Esophagus mucosa (tissue), 1 donor: ENCODE measurements at regions not wholly inside any gene's neighbourhood (a gene's known extent, or its start where the extent isn't known, plus 50 kb on each side); places are given as distances from the start of the nearest gene placed in this dataset.

Source experiments
- ATAC-seq: fragments of 200-7000 bp; cut with Tn5 transposase; one replicate; pipeline ENCODE4 v1.9.1; 2020
- donor health status: DM: yes; HTN: yes; CAD: no.

DNA sequence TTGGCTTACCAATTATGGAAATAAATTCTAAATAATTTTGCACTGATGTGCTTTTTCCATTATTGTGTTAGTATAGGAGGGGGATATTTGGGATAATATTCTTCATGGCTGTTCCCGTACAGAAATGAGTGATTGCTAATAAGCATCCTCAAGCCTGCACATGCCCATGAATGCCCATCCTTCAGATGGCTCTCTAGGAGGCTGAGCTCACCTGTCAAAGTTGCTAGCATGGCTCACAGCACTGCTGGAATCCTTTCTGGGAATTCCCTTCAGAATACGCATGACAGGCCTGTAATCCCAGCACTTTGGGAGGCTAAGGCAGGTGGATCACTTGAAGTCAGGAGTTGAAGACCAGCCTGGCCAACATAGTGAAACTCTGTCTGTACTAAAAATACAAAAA is 124.1 kb downstream of the NXNL2 start:
- ATAC-seq = peak; percentile 86

DNA sequence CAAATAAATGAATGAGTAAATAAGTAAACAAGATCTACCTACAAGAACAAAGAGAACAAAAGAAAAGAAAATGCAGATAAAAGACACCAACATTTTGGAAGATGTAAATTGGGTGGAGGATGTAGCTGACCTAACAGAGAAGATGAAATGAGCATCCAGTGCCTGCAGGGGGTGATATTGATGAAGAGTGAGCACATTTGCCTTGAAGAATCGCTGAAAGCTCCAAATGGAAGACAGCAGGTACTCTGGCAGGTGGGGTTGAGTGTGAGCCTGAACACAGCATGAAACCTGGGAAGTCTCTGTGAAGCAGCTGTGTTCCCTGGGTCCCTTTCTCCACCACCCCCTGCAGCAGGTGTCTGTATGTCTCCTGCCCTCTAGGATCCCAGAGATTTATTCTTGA is 125.6 kb downstream of the NXNL2 start:
- no peak for ATAC-seq

DNA sequence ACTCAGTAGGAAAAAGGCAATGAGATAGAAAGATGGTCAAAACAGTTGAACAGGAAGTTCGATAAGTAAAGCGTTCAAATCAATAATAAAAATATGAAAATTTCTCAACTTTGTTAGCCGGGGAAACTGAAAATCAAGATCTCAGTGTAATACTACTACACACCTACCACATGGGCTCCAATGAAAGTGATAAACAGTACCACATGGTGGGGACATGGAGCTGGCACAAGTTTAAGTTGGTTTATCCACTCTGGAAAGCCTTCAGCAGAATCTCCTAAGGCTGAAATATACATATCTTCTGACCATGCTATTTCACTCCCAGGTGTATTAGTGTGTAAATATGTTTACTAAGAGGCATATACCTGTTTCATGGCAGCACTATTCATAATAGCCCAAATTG is 126.8 kb downstream of the NXNL2 start:
- ATAC-seq = no peak

DNA sequence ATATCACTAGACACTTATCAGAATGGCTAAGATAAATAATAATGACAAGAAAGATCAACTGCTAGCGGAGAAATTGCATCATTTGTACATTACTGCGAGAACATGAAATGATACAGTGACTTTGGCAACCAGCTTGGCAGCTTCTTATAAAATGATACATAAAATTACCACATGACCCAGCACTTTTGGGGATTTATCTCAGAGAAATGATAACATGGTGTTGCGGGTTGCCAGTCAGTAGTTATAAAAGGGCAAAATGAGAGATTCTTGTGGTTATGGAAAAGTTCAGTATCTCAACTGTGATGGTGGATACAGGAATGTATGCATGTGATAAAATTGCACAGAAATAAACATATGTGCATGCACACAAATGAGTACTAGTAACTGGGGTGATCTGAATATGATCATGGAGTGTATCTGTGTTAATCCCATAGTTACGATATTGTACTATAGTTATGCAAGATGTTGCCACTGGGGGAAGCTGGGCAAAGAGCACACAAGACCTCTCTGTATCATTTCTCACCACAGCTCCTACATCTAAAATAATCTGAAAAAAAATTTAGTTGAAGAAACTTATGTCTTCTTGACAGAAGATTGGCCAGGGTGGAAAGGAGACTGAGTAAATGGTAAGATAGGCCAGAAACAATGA is 128.9 kb downstream of the NXNL2 start:
- no peak for ATAC-seq

DNA sequence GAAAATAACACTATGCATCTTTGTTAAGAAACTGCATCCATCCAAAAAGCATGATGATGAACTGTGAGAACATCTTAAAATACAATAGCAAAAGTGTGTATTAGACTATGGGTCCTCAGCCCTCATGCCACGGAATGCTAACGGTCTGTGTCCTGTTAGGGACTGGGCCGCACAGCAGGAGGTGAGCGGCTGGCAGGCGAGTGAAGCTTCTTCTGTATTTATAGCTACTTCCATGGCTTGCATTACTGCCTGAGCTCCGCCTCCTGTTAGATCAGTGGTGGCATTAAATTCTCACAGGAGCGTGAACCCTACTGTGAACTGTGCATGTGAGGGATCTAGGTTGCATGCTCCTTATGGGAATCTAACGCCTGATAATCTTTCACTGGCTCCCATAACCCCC is 129.8 kb downstream of the NXNL2 start:
- ATAC-seq = no peak

DNA sequence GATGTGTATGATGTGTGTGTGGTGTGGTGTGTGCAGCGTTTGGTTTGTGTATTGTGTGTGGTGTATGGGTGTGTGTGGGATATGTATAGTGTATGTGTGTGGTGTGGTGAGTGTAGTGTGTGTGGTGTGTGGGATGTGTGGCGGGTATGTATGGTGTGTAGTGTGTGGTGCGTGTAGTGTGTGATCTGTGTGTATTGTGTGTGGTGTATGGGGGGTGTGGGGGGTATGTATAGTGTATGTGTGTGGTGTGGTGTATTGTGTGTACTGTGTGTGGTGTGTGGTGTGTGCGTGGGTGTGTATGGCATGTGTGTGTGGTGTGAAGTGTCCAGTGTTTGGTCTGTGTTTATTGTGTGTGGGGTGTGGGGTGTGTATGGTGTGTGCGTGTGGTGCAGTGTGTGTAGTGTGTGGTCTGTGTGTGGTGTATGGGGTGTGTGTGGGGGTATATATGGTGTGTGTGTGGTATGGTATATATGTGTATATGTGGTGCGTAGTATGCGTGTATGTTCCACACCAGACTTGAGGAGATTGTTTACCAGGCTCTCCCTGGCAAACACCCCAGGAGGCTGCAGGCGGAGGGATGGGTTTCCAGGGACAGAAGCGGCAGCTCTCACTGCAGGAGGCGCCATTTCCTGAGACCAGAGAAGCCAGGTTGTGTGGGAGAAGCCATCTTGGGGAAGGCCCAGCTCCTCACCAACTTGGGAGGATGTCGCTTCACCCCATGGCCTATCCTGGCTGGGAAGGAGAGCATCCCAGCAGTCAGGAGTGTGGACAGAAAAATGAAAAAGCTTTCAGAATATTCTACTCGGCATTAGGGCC is 138.1 kb downstream of the NXNL2 start:
- ATAC-seq = no peak

DNA sequence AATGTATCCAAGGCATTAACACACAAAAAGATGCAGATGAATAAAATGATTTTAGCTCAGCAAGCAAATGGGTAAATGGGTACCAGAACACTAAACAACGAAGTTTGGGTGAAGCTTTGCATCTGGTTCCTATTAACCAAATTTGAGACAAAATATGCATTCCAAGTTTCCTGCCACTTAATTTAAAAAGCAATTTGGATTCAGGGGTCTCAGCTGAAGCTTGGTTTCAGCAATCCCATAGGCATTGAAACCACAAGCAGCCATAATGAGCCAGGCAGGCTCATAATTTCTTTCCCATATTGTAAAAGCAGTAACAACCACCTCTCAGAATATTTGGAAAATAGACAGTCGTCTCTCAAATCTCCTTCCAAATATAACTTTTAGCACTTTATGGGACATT is 138.9 kb downstream of the NXNL2 start:
- no peak for ATAC-seq

DNA sequence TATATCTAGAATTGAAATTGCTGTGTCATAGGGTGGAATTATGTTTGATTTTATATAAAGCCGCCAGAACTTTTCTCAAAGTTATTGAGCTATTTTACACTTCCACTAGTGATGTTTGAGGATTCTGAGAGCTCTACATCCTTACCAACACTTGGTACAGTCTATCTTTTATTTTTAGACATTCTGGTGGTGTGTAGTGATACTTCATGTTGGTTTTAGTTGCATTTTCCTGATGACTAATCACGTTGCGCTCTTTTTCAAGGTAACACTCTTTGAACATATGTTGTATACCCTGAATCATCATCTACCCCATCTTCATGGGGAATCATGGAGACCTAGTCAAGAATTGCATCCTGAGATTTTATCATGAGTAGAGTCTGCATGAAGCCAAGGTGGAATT is 141.7 kb downstream of the NXNL2 start:
- no peak for ATAC-seq

DNA sequence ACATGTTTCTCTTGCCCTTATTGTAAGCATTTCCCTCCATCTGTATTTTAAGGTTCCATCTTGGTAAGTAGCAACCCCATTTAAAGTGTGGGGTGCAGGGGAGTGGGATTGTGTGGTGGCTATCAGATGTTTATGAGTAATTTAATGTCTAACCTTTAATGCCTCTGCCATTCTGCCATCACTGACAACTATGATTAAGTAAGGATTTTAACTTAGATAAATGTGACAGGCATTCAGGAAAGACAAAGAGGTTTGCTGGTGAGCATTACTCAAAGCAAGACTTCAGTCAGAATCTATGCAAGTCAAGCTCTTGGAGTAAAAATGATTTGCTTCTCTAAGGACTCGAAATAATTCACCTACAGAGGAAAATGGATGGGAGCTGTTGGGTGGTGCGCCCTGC is 143.0 kb downstream of the NXNL2 start:
- ATAC-seq = no peak

DNA sequence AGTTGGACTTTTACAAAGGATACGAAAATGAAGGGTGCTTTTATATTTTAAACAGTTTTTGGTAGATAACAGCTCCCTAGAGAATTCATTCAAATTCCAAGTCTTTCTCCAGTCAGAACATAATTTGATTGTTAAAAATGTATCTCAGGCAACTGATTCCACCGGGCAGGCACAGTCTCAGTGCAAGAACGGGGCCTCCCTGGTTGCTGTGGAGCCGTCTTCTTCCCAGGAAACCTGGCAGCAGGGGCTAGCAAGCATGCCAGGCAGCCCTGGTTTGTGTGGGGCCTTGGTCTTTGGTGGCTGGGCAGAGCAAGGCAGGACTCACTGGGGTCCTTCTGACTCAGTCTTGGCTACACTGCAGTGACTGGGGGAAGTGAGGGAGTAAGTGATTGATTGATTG is 143.5 kb downstream of the NXNL2 start:
- ATAC-seq = no peak

DNA sequence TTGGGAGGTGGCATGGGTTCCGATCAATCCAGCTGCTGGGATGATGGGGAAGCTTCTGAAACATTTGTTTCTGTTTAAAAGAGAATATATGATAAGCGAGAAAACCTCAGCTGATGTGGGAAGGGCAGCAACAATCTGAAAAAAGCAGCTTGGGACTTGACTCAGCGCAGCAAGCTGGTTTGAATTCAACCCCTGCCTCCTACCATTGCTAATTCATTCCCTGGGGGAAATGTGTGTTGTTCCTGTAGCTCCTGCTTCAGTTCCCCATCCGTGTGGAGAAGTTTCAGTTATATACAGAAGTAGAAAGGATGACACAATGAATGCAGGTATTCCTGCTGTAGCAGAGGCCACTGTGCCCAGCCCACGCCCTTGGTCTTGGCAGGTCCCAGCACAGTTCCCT is 145.1 kb downstream of the NXNL2 start:
- ATAC-seq = no peak

DNA sequence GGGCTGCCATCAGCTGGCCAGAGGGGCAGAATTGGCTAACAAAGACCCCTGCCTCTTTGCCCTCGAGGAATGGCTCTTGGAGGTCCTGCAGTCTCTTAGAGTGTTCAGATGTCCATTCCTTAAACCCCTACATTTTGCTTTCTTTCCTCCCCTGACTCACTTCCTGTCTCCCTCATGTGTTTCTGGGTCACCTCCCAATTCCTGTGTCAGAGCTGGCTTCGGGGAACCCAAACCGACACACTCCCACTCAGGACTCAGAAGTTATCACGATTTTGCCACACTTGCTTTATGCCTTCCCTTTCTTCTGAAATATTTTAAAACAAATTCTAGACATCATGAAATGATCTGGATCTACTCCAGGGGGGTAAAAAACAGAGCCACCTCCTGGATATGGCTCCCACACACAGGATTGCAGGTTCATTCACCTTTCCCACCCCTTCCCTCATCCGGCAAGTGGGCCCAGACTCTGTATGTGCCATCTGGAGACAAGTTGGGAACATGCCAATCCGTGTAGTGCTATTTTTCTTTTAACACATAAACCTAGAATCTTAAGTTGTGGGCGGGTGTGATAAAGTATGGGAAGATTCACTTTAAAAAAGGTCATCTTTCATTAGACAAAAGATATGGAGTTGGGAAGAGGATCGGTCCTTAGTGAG is 145.7 kb downstream of the NXNL2 start:
- no peak for ATAC-seq

DNA sequence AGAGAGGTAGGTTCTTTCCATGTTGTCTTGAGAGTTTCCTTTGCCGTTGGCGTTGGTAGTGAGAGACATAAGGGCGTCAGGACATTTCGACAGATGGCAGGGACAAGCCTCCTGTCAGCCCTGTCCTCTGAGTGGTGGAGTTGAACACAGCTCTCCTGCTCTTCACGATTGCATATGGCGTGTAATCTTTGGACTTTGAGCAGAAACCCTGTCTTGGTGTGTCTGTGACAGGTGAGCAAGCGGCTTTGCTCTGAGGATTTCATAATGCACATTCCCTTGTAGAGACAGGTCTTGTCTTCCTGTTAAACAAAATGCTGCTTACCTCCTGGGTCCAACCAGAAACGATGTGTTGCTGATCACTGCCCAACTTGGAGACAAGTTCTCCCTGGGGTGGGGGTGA is 146.5 kb downstream of the NXNL2 start:
- no peak for ATAC-seq

DNA sequence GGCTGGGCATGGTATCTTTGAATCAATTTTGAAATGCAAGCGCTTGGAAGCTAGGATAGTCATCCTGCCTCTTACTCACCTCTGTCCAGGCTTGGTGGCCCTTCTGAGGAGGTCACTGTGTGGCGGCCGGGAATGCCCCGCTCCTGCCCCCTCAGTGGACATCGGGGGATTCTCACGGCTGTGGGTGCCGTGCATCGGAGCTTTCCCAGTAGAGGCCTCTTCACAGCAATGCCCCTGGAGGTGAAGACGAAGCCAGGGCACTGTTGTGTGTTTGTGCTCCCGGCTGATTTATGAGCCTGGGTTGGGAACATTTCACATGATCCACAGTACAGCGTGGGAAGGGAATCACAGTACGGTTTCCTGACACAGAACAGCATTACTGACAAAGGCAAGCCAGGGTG is 147.5 kb downstream of the NXNL2 start:
- no peak for ATAC-seq

DNA sequence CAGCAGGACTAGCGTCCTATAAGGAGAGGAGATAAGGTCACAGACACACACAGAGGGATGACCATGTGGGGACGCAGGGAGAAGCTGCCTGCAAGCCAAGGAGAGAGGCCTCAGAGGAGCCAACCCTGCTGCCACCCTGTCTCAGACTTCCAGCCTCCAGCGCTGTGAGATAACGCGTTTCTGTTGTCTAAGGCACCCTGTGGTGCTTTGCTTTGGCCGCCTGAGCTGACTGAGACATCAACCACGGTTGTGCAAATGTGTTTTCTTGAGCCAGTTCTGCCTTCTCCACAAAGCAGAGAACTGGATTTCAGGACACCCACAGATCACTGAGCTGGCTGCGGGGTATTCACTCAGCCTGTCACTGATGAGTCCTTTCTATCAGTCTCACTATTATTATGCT is 149.1 kb downstream of the NXNL2 start:
- no peak for ATAC-seq

DNA sequence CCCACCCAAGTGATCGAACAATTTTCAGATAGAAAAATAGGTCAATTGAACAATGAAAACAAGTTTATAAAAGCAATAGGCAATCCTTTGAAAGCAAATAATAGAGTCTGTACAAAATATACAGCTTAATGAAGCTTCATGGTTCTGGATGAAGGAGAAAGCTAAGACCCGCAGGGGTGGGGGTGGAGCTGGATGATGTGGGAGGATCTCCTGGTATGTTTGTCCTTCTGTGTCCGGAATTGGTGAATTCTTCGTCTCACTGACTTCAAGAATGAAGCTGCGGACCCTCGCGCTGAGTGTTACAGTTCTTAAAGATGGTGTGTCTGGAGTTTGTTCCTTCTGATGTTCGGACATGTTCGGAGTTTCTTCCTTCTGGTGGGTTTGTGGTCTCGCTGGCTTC is 149.9 kb downstream of the NXNL2 start:
- no peak for ATAC-seq

DNA sequence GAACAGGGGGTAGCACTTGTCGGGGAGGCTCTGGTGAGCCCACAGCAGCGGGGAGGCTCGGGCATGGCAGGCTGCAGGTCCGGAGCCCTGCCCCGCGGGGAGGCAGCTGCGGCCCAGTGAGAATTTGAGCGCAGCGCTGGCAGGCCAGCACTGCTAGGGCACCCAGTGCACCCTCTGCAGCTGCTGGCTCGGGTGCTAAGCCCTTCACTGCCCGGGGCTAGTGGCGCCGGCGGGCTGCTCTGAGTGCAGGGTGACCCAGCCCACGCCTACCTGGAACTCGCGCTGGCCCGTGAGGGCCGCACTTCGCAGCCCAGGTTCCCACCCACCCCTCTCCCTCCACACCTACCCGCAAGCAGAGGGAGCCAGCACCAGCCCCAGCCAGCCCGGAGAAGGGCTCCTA is 151.0 kb downstream of the NXNL2 start:
- ATAC-seq = no peak

DNA sequence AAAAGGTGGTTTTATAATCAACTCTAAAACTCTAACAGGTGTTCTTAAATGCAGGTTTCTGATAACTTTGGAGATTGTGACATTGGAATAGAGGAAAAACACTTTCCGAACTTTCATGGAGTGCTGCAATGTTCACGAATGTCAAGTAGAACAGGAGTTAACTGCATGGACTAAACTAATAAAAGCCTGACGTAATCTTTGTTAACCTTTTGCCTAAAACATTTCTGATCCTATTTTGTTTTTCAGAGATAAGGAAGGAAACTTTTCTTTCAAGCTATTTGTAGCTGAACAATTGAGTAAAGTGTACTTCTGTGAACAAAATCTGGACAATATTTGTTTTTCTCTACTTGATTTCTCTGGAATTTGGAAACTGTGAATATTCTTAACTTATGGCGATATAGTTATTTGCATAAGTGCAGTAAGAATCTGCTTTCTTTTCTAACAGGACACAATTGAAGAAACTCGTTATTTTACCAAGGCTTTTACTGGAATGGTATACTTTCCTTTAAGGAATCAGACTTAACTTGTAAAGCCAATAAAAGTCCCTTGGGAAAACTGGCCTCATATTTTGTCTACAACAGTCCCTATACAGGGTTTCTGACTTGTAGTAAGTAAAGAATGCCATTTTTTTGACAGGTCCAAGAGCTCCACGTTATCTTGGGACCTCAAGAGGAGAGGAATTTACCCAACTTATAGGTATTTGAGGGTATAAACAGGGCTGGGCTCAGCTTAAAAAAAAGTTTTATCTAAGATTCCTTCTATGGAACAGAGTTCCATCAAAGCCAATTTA is 154.7 kb downstream of the NXNL2 start:
- ATAC-seq = no peak

DNA sequence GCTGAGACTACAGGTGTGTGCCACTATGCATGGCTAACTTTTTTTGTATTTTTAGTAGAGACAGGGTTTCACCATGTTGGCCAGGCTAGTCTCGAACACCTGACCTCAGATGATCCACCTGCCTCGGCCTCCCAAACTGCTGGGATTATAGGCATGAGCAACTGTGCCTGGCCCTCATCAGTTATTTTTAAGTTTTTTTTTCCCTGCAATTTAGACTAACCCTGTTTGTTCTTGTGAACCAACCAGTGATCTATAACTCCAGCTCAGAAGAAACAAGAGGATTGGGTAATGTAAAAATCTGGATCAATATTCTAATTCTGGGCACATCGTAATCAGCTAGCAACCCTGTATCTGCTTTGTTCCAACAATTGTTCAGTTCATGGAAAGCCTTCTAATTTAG is 155.7 kb downstream of the NXNL2 start:
- ATAC-seq = no peak

DNA sequence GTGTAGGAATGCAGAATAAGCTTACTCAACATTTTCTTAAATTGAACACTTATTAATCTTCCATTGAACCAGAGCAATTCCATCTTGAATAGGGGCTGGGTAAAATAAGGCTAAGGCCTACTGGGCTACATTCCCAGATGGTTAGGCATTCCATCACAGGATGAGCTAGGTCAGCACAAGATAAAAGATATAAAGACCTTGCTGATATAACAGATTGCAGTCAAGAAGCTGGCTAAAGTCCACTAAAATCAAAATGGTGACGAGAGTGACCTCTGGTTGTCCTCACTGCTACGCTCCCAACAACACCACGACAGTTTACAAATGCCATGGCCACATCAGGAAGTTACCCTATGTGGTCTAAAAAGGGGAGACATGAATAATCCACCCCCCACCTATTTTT is 156.1 kb downstream of the NXNL2 start:
- no peak for ATAC-seq

DNA sequence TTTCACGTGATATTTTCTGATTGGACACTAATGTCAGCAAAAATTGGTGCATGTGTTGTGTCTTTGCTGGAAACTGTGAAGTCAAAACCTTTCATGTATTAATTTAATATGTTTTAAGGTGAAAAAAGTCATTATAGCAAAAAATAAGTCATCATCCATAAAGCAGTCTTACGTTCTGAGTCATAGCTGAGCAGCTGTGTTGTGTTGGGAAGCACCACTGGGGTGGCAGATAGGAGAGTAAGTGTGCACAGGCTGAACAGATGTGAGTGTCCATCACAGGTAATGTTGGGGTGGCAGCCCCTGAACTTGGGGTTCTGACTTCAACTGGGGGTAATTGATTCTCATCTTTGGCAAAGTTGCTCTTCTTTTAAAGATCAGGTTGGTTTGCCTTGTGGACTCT is 156.8 kb downstream of the NXNL2 start:
- no peak for ATAC-seq

DNA sequence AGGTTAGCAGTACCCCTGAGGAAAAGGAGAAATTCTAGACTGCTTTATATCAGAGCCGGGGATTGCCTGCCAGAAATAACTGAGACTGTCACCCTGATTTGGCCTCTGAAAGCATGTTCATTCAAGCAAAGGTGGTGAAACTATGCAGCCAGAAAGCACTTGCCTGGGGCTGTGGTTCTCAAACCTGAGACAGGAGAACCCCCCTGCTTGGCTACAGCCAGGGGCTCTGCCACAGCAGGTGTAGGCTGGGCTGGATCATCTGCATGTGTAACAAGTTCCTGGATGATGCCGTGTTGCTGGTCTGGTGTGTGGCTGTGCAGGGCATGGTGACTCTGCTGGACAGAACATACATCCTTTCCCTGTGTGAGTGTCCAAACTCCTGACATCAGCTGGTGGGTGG is 157.8 kb downstream of the NXNL2 start:
- no peak for ATAC-seq

DNA sequence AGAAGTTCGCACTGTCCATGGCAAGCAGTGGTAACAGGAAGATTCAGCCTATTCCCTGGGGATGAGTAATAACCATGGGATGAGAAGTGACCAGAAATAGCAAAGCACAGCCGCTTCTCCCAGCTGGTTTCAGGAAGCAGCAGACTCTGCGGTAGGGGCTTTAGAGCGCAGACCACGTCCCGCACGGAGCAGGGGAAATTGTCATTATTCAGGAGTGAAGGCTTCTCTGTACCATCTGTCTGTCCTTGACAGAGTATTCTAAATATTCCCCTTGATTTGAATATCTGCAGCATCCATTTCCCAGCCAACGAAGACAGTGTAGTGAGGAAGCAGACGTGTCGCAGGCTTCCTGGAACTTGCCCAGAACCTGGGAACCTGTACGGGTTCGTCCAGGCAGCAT is 159.6 kb downstream of the NXNL2 start:
- no peak for ATAC-seq
